ENCODE measurements at regions not wholly inside any gene's neighbourhood (a gene's known extent, or its start where the extent isn't known, plus 50 kb on each side); places are given as distances from the start of the nearest gene placed in this dataset.
A peak's percentile ranks its signal among the peaks of the same experiment; 100 is the strongest.
"Not testable (repeated sequence)": the region's sequence is repeated elsewhere in the genome, so short reads cannot be mapped to it uniquely, and the experiment has no call there.

- Mint-ChIP-seq H3K4me1 (no peaks in the 10 kb centered on the region), H3K9me3 (no peaks in the 10 kb centered on the region), H3K27me3 (peaks cover 3% of the 10 kb centered on the region), H3K27ac (no peak overlapping the region), H3K36me3 (ENCODE audit: low read depth) (no peaks in the 10 kb centered on the region), H3K4me3 (no peak overlapping the region)
- peak; percentile 72 for ATAC-seq (replicated peaks)
These were observed 229.8 kb upstream of the LRIG3 start for GRCh38 chr12:59149995-59150642.

- peaks cover 6% of the 10 kb centered on the region for H3K27me3 Mint-ChIP-seq
These were observed 227.5 kb upstream of the LRIG3 start for GRCh38 chr12:59147791-59148190.

GRCh38 chr12:59142183-59142790 is 222.0 kb upstream of the LRIG3 start:
- Mint-ChIP-seq H3K9me3 (no peaks in the 10 kb centered on the region), H3K36me3 (ENCODE audit: low read depth) (no peaks in the 10 kb centered on the region), H3K4me3 (no peak overlapping the region), H3K27me3 (peaks cover 3% of the 10 kb centered on the region), H3K27ac (no peak overlapping the region), H3K4me1 (no peaks in the 10 kb centered on the region)
- ATAC-seq (replicated peaks) = no peak

More at GRCh38 chr12:59147791-59148190, 227.5 kb upstream of the LRIG3 start:
- Mint-ChIP-seq H3K4me1 (no peaks in the 10 kb centered on the region), H3K36me3 (ENCODE audit: low read depth) (no peaks in the 10 kb centered on the region), H3K4me3 (no peak overlapping the region), H3K9me3 (no peaks in the 10 kb centered on the region), H3K27ac (no peak overlapping the region)
- ATAC-seq (replicated peaks) = no peak

GRCh38 chr12:59134750-59135149 is 214.4 kb upstream of the LRIG3 start:
- ATAC-seq (replicated peaks) = no peak
- no peaks in the 10 kb centered on the region for H3K4me1 Mint-ChIP-seq
- no peaks in the 10 kb centered on the region for H3K36me3 Mint-ChIP-seq (ENCODE audit: low read depth)
- no peak overlapping the region for H3K4me3 Mint-ChIP-seq
- H3K27me3 Mint-ChIP-seq = no peaks in the 10 kb centered on the region
- no peaks in the 10 kb centered on the region for H3K9me3 Mint-ChIP-seq
- no peak overlapping the region for H3K27ac Mint-ChIP-seq

- Mint-ChIP-seq H3K4me3 (no peak overlapping the region), H3K27ac (no peak overlapping the region), H3K4me1 (no peaks in the 10 kb centered on the region), H3K27me3 (no peaks in the 10 kb centered on the region), H3K9me3 (no peaks in the 10 kb centered on the region), H3K36me3 (ENCODE audit: low read depth) (no peaks in the 10 kb centered on the region)
- ATAC-seq (replicated peaks) = no peak
These were observed 211.2 kb upstream of the LRIG3 start for GRCh38 chr12:59131462-59131861.

- no peak overlapping the region for H3K27ac Mint-ChIP-seq
- H3K9me3 Mint-ChIP-seq = peaks cover 10% of the 10 kb centered on the region
- no peak overlapping the region for H3K4me3 Mint-ChIP-seq
- no peak for ATAC-seq (replicated peaks)
- H3K27me3 Mint-ChIP-seq = peaks cover 3% of the 10 kb centered on the region
- H3K36me3 Mint-ChIP-seq (ENCODE audit: low read depth) = no peaks in the 10 kb centered on the region
- no peaks in the 10 kb centered on the region for H3K4me1 Mint-ChIP-seq
These were observed 202.5 kb upstream of the LRIG3 start for GRCh38 chr12:59122784-59123183.

GRCh38 chr12:59121451-59121850 is 201.1 kb upstream of the LRIG3 start:
- H3K4me1 Mint-ChIP-seq = no peaks in the 10 kb centered on the region
- H3K27me3 Mint-ChIP-seq = peaks cover 3% of the 10 kb centered on the region
- H3K36me3 Mint-ChIP-seq (ENCODE audit: low read depth) = no peaks in the 10 kb centered on the region
- H3K27ac Mint-ChIP-seq = no peak overlapping the region
- ATAC-seq (replicated peaks) = no peak
- peaks cover 13% of the 10 kb centered on the region for H3K9me3 Mint-ChIP-seq
- no peak overlapping the region for H3K4me3 Mint-ChIP-seq

- ATAC-seq (replicated peaks) = no peak
- Mint-ChIP-seq H3K4me1 (no peaks in the 10 kb centered on the region), H3K36me3 (ENCODE audit: low read depth) (no peaks in the 10 kb centered on the region), H3K4me3 (no peak overlapping the region), H3K27me3 (peaks cover 3% of the 10 kb centered on the region), H3K27ac (no peak overlapping the region), H3K9me3 (peaks cover 8% of the 10 kb centered on the region)
These were observed 199.4 kb upstream of the LRIG3 start for GRCh38 chr12:59119676-59120075.

GRCh38 chr12:59118356-59118755 is 198.1 kb upstream of the LRIG3 start:
- Mint-ChIP-seq H3K36me3 (ENCODE audit: low read depth) (no peaks in the 10 kb centered on the region), H3K9me3 (peaks cover 8% of the 10 kb centered on the region), H3K27me3 (peaks cover 3% of the 10 kb centered on the region), H3K27ac (no peak overlapping the region), H3K4me1 (no peaks in the 10 kb centered on the region), H3K4me3 (no peak overlapping the region)
- ATAC-seq (replicated peaks) = no peak

- Mint-ChIP-seq H3K36me3 (ENCODE audit: low read depth) (no peaks in the 10 kb centered on the region), H3K9me3 (peaks cover 8% of the 10 kb centered on the region), H3K4me3 (no peak overlapping the region), H3K4me1 (no peaks in the 10 kb centered on the region), H3K27me3 (no peaks in the 10 kb centered on the region), H3K27ac (no peak overlapping the region)
- no peak for ATAC-seq (replicated peaks)
These were observed 195.7 kb upstream of the LRIG3 start for GRCh38 chr12:59115995-59116394.

- Mint-ChIP-seq H3K9me3 (peaks cover 8% of the 10 kb centered on the region), H3K4me1 (no peaks in the 10 kb centered on the region), H3K27me3 (no peaks in the 10 kb centered on the region), H3K27ac (no peak overlapping the region), H3K4me3 (no peak overlapping the region), H3K36me3 (ENCODE audit: low read depth) (no peaks in the 10 kb centered on the region)
- no peak for ATAC-seq (replicated peaks)
These were observed 195.2 kb upstream of the LRIG3 start for GRCh38 chr12:59115526-59115925.

- Mint-ChIP-seq H3K4me1 (no peaks in the 10 kb centered on the region), H3K27ac (no peak overlapping the region)
- ATAC-seq (replicated peaks) = peak; percentile 46
These were observed 193.7 kb upstream of the LRIG3 start for GRCh38 chr12:59113831-59114615.

GRCh38 chr12:59111851-59112250 is 191.5 kb upstream of the LRIG3 start:
- H3K4me3 Mint-ChIP-seq = no peak overlapping the region
- H3K9me3 Mint-ChIP-seq = no peaks in the 10 kb centered on the region
- ATAC-seq (replicated peaks) = no peak
- H3K27me3 Mint-ChIP-seq = no peaks in the 10 kb centered on the region
- no peaks in the 10 kb centered on the region for H3K4me1 Mint-ChIP-seq
- no peak overlapping the region for H3K27ac Mint-ChIP-seq
- H3K36me3 Mint-ChIP-seq (ENCODE audit: low read depth) = no peaks in the 10 kb centered on the region

More at GRCh38 chr12:59113831-59114615, 193.7 kb upstream of the LRIG3 start:
- H3K36me3 Mint-ChIP-seq (ENCODE audit: low read depth) = no peaks in the 10 kb centered on the region
- no peaks in the 10 kb centered on the region for H3K27me3 Mint-ChIP-seq
- H3K9me3 Mint-ChIP-seq = peaks cover 4% of the 10 kb centered on the region
- no peak overlapping the region for H3K4me3 Mint-ChIP-seq

- H3K36me3 Mint-ChIP-seq (ENCODE audit: low read depth); ATAC-seq (replicated peaks); H3K27ac Mint-ChIP-seq; H3K4me1 Mint-ChIP-seq; H3K9me3 Mint-ChIP-seq; H3K27me3 Mint-ChIP-seq; H3K4me3 Mint-ChIP-seq: not testable (repeated sequence)
These were observed 188.2 kb upstream of the LRIG3 start for GRCh38 chr12:59108516-59108915.

GRCh38 chr12:59100585-59100984 is 180.3 kb upstream of the LRIG3 start:
- ATAC-seq (replicated peaks) = no peak
- Mint-ChIP-seq H3K4me3 (no peak overlapping the region), H3K27ac (no peak overlapping the region), H3K27me3 (no peaks in the 10 kb centered on the region), H3K9me3 (no peaks in the 10 kb centered on the region), H3K36me3 (ENCODE audit: low read depth) (no peaks in the 10 kb centered on the region), H3K4me1 (no peaks in the 10 kb centered on the region)

Data from activated T-helper 17 cell treated with anti-CD3 and anti-CD28 coated beads, Interleukin-2, amount 50 U/mL, for 72 hours (primary cell).